ENCODE measurements at regions not wholly inside any gene's neighbourhood (a gene's known extent, or its start where the extent isn't known, plus 50 kb on each side); places are given as distances from the start of the nearest gene placed in this dataset.

GRCh38 chr12:46671102-46671501, 154.7 kb downstream of the SLC38A4 start:
- TF ChIP-seq POLR2AphosphoS5 (IDR thresholded peaks at IDR 0.05; ENCODE audit: low read depth, low read length) (no peak), POLR2A (IDR thresholded peaks at IDR 0.05; ENCODE audit: low read depth, low read length) (no peak)

All from GM12892 (cell line).